ENCODE measurements at regions not wholly inside any gene's neighbourhood (a gene's known extent, or its start where the extent isn't known, plus 50 kb on each side); places are given as distances from the start of the nearest gene placed in this dataset.

DNA sequence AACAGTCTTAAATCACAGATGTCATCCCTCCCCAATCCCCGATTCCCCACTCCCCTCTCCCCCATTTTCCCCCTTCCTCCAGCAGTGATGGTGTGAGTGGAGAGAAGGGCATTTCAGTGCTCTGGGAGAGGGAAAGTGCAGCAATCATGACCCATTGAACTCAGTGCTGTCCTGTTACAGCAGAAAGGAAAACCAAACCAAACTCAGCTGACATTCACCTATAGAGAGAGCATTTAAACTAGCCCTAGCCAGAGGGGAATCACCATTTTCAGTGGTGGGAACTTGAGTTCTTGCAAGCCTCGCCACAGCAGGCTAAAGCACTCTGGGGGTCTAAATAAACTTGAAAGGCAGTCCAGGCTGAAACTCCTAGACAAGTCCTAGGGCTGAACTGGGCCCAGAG lies 129.9 kb upstream of the COL21A1 start:
- FAIRE-seq = no peak

DNA sequence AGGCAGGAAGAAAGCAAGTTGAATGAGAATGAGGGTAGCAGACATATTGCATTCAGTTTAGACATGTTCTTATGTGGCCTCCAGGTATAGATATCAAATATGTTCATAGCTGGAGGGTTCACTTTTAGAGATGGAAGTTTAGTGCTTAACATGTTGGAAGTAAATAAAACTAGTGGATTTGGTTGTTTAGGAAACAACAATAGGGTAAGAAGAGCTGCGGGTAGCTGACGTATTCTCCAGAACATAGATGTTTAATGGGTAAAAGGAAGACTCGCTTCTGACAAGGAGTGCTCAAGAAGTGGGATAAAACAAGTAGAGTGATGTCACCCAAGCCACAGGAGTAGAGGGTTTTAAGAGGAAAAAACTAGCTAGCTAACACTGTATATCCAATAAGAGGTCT lies 128.4 kb upstream of the COL21A1 start:
- no peak for FAIRE-seq

GRCh38 chr6:56374841-56375369 lies 127.5 kb upstream of the COL21A1 start:
- no peak for FAIRE-seq

DNA sequence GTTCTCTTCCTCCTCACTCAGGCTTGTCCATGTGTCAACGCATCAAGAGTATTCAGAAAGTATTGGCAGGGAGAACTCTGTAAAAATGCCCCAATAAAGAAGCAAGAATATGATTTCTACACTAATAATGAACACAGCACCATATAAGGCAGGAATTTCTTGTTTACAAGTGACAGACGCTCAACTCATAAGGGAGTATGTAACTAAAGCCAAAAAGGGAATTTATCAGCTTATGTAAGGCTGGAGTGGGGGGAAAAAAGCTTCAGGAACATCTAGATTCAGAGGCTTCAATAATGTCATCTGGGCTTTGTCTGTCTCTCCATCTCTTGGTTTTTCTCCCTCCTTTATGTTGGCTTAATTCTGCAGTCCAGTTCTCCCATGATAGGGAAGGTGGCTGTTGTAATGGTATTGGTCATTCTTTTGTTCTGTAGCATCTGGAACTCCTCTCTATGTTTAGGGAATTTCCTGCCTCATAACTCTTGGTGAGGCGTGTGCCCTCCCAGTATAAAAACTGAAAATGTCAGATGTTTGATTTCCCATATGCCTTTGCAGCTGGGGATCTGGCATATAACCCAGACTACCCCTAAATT lies 125.1 kb upstream of the COL21A1 start:
- FAIRE-seq = no peak

- peak; percentile 62 for FAIRE-seq
Measured at GRCh38 chr6:56370561-56371211, 123.3 kb upstream of the COL21A1 start.

GRCh38 chr6:56370127-56370540 lies 122.8 kb upstream of the COL21A1 start:
- peak; percentile 92 for FAIRE-seq

GRCh38 chr6:56368491-56368890 lies 121.1 kb upstream of the COL21A1 start:
- no peak for FAIRE-seq

DNA sequence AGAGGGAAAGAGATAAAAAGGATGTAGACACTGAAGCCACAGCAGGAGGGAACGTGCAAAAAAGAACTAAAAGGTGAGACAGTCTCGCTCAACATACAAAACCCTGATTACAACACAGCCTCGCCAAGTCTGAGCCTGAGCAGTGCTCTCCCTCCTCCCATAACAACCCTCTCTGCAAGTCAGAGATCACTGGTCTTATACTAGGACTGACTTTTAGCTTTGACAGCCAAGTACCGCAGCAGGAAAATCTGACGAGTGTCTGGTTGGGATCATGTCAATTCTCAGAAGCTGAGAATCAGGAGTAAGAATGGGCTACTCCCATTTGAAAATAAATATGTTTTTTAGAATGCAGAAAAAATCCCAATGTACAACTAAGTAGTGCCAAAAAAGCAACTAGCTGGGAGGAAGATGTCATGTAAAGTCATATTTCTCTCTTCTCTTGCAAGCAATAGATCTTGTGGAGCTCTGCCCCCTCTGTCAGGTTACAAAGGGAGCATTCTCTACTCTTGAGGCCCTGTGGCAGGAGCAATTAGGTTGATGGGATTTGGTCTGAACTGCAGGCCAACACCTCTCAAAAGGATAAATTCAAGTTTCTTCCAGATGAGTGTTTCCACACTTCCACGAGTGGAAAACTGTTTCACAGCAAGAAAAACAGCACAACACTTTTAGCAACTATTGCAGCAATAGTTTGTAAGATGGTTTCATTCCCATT lies 118.9 kb upstream of the COL21A1 start:
- FAIRE-seq = no peak

- peak; percentile 17 for FAIRE-seq
Measured at GRCh38 chr6:56364827-56365339, 117.5 kb upstream of the COL21A1 start.

- FAIRE-seq = no peak
Measured at GRCh38 chr6:56364431-56364826, 117.0 kb upstream of the COL21A1 start.

DNA sequence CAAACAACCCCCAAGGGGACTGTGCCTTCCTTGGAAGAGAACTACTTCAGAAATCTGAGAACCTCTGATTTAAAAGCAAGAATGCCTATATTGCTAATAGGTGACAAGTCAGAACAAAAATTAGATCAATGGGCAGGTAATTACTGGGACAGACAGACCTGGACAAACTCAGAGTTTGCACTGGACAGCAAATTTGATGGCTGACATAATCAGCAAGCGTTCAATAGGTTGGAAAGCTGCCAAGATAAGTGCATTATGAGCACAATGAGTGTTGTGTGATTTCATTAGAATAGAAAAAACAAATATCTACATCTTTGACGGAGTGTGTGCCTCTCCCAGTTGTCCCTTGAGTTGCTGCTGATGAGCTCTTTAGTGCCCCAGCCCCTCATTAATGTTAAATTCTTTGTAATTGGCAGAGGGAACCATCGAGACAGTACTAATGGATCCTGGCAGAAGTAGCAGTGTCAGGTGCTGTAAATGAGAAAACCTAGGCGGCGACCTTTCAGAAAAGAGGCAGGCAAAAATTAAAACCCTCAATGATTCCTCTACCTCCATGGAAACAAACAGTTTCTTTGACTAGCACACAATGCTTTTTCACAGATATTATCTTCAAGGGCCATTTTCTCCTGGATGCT lies 116.5 kb upstream of the COL21A1 start:
- no peak for FAIRE-seq

GRCh38 chr6:56361812-56362211 lies 114.4 kb upstream of the COL21A1 start:
- FAIRE-seq = no peak

DNA sequence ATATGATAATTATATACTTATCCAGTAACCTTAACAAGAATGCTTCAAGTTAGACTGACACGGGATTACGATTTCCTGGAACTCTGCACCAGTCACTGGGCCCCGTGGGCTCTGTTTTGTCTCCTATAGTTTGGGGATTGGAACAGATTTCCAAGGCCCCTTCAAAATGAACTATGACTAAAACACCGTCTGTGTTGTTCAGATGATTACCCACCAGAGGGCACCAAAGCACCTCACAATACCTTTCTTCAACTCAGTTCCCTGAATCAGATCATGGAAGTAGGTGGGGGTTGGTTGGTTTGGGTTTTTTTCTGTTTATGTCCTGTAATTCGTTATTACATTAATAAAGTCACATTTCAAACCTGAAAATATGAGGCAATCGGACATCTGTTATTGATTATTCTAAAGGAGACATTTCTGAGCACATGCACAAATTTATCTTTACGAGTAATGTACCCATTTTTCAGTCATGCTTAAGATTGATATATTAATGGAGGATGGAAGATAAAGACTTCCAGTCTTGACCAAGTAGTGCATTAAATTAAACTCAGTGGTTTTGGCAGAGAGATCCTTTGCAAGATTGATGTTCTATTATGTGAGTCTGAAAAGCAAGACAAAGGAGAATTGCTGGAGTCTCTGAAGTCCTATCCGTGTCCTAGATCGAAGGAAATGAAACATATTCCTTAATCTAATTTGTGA lies 112.0 kb upstream of the COL21A1 start:
- peak; percentile 95 for FAIRE-seq

- no peak for FAIRE-seq
Measured at GRCh38 chr6:56357616-56358373, 110.4 kb upstream of the COL21A1 start.

DNA sequence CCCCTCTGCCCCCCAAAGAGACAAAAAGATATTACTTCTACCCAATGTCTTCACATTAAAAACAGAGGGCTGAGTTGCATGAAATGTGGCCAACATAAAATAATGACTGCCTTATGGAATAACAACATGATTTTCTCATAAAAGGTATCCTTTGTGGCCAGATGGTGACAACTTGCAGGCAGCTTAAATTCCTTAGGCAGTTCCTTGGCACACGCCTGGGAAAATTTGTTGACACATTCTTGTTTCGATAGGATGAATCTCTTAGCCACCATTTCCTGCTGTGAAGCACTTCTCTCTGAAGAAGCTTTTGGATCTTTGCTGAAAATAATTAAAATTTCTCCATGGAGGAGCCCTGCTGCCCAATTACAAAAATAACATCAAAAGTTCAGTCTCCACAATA lies 109.0 kb upstream of the COL21A1 start:
- no peak for FAIRE-seq

DNA sequence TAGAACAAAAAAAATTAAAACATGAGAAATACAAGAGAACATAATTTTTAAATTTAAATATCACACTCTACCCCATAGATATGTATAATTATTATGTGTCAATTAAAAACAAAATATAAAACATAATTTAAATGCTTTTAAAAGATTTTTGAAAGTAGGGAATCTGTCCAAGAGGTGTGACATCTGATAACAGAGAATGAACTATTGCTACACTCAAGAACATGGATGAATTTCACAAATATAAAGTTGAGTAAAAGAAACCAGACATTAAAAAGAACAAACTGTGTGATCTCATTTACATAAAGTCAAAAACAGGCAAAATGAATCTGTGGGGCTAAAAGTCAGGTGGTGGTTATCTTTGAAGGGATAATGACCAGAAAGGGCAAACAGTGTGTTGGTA lies 106.5 kb upstream of the COL21A1 start:
- FAIRE-seq = peak; percentile 49

DNA sequence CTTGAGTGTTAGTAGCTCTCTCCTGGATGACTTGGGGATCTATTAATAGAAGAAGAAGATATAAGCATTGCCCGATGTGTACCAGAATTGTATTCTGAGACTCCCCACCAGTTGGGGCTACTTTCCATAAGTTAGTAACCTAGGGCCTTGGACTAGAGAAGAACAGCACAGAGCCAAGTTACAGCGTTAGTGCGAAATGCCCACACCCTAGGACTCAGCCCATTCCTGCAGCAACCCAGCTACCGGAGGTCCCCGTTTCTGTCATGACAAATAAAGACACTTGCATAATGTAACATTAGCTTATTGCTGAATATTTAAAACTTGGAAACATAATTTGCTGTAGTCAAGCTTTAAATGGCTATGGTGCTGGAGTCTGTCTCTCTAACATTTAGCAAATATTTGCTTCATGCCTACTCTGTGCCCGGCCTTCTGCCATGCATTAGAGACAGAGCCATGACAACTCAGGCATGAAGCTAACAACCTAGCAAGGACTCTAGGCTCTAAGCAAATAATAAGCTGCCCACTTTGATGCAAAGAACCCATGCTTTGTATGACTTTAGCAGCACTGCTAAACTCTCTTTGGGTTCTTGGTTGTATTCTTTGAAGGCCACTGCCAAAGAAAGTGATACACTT lies 103.4 kb upstream of the COL21A1 start:
- FAIRE-seq = peak; percentile 74

DNA sequence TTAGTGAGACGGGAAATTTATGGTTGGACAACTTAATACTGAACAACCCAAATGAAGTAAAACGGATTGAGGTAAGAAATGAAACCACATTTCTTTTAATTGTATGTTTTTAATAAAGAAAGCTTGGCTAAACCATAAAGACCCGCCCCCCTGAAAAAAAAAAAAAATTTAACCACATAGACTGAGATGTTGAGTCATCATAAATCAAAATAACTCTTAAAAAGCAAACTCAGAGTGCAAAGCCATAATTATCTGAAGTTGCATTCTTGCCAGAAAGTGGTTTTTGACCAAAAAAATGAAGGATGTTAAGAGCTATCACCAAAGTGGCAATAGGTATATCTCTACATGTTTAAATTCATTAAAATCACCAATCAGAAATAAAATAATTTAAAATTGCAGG lies 101.8 kb upstream of the COL21A1 start:
- peak; percentile 72 for FAIRE-seq

DNA sequence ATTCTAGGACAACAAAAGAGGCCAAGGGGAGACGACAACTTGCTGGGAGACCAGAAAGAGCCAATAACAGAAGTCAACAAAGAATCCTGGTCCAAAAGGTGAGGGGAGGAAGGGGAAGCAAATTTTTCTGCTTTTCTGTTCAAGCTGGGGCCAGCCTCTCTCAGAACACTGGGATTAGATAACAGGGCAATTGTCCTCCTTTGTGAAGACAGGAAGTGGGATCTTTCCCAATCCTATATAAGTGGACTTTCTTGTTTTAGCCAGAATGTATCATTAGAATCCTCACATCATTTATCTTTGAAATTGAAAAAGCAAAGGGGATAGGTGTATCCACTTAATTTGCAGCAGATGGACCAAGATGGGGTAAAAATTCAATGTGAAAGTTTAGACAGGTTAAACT lies 101.2 kb upstream of the COL21A1 start:
- no peak for FAIRE-seq

DNA sequence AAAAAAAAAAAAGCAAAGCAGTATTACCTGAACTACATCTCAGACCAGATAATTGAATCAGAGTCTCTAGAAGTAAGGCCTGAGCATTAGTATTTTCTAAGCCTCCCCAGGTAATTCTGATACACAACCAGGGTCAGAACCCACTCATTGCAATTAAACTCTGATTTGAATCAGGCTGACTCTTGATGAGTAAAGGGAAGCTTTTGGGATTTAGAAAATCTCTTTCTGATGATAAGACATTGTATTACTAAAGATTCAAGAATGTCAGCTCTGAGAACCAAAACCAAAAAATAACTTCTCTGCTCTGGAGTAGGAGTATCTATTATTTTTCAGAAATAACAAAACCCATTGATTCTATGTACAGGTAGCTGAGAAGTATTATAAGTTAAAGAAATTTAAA lies 100.1 kb upstream of the COL21A1 start:
- no peak for FAIRE-seq

GRCh38 chr6:56346958-56347357 lies 99.6 kb upstream of the COL21A1 start:
- FAIRE-seq = no peak
